SK-N-SH (cell line): ENCODE measurements at regions not wholly inside any gene's neighbourhood (a gene's known extent, or its start where the extent isn't known, plus 50 kb on each side); places are given as distances from the start of the nearest gene placed in this dataset.

ENCODE experiments used
- CTCF ChIA-PET: fragments of 300-600, 350-600 bp; formaldehyde crosslinking; extraction: SDS; loops from one replicate; lab custom pipeline; 2021; lab: Yijun Ruan, JAX
- POLR2A ChIA-PET: fragments of 350-600 bp; sonication (Branson Sonifier 250); formaldehyde crosslinking; extraction: SDS; loops from one replicate; lab custom pipeline; 2020; ENCODE audit warnings: antibody characterized with exemption, inconsistent platforms; lab: Yijun Ruan, JAX
- DNase-seq: peaks from one replicate; pipeline ENCODE4 v3.0.0; 2012
- H2AFZ ChIP-seq: fragments of 200-600 bp; sonication (generic); 2 replicates; pipeline ENCODE4 v1.8.1; 2016; ENCODE audit warnings: antibody characterized with exemption, mild to moderate bottlenecking, low read depth
- H3F3A ChIP-seq: fragments of 200-600 bp; sonication (generic); replicated peaks from 2 replicates; pipeline ENCODE3; 2016; ENCODE audit warnings: antibody characterized with exemption, mild to moderate bottlenecking; ENCODE audit not compliant: insufficient read depth
- H3K27ac ChIP-seq, 2 experiments: fragments of 200-500 bp in 1 of 2; fragments of 200-600 bp in 1 of 2; sonication (Bioruptor generic) in 1 of 2; sonication (generic), shearing (Covaris generic) in 1 of 2; 2 replicates each; pipeline versions ENCODE4 v1.5.1 to v1.6.1; 2014 to 2016; ENCODE audit warnings: low read depth in 2 of 2, inconsistent platforms in 1 of 2, low read length in 1 of 2, mild to moderate bottlenecking in 1 of 2, mixed read lengths in 1 of 2
- H3K27me3 ChIP-seq: fragments of 200-600 bp; sonication (generic), shearing (Covaris generic); 2 replicates; pipeline ENCODE4 v1.6.1; 2016; ENCODE audit warnings: mixed run types; ENCODE audit not compliant: insufficient read depth
- H3K36me3 ChIP-seq, 2 experiments: fragments of 200-500 bp in 1 of 2; fragments of 200-600 bp in 1 of 2; sonication (Bioruptor generic) in 1 of 2; sonication (generic) in 1 of 2; replicated peaks in 1 of 2; 2 replicates each; pipeline versions ENCODE3 to v1.5.1; 2014 to 2016; ENCODE audit warnings: low read length in 1 of 2, mild to moderate bottlenecking in 1 of 2; ENCODE audit not compliant: insufficient read depth in 2 of 2, control insufficient read depth in 1 of 2
- H3K4me1 ChIP-seq, 2 experiments: fragments of 200-500 bp in 1 of 2; fragments of 200-600 bp in 1 of 2; sonication (Bioruptor generic) in 1 of 2; sonication (generic), shearing (Covaris generic) in 1 of 2; 2 replicates each; pipeline versions ENCODE4 v1.5.1 to v1.6.1; 2014 to 2016; ENCODE audit warnings: low read depth in 1 of 2, low read length in 1 of 2, mixed run types in 1 of 2; ENCODE audit not compliant: insufficient read depth in 2 of 2, control insufficient read depth in 1 of 2
- H3K4me2 ChIP-seq: fragments of 200-600 bp; sonication (generic), shearing (Covaris generic); 2 replicates; pipeline ENCODE4 v1.6.1; 2017; ENCODE audit warnings: mixed run types
- H3K4me3 ChIP-seq, 2 experiments: fragments of 200-500 bp in 1 of 2; fragments of 200-600 bp in 1 of 2; sonication (Bioruptor generic) in 1 of 2; sonication (generic), shearing (Covaris generic) in 1 of 2; 2 replicates each; pipeline versions ENCODE4 v1.5.1 to v1.8.1; 2014 to 2016; ENCODE audit warnings: low read depth in 2 of 2, inconsistent platforms in 1 of 2, low read length in 1 of 2, mild to moderate bottlenecking in 1 of 2, mixed read lengths in 1 of 2, moderate library complexity in 1 of 2
- H3K79me2 ChIP-seq: fragments of 200-600 bp; sonication (generic); 2 replicates; pipeline ENCODE4 v1.8.1; 2017; ENCODE audit warnings: mild to moderate bottlenecking; ENCODE audit not compliant: insufficient read depth
- H3K9ac ChIP-seq: fragments of 200-600 bp; sonication (generic); 2 replicates; pipeline ENCODE4 v1.6.1; 2017; ENCODE audit warnings: mixed run types
- H3K9me2 ChIP-seq: fragments of 200-600 bp; sonication (generic); 2 replicates; pipeline ENCODE4 v1.6.1; 2017; ENCODE audit warnings: mixed run types
- H3K9me3 ChIP-seq: fragments of 200-600 bp; sonication (generic); 2 replicates; pipeline ENCODE4 v1.6.1; 2017; ENCODE audit warnings: mixed run types, mild to moderate bottlenecking, moderate library complexity
- H4K20me1 ChIP-seq: fragments of 200-600 bp; sonication (generic); 2 replicates; pipeline ENCODE4 v1.6.1; 2017; ENCODE audit warnings: mild to moderate bottlenecking, mixed run types; ENCODE audit not compliant: insufficient read depth
- CTCF ChIP-seq: fragments of 200-600 bp; sonication (generic); IDR thresholded peaks from 2 replicates; pipeline ENCODE4 v1.6.1; 2017; ENCODE audit warnings: antibody characterized with exemption, mild to moderate bottlenecking, moderate library complexity
- EP300 ChIP-seq, 2 experiments: IDR thresholded peaks; 2 replicates each; pipeline versions ENCODE4 v1.4.0 to v1.6.1; 2012; ENCODE audit warnings: borderline replicate concordance in 1 of 2, low read depth in 1 of 2, low read length in 1 of 2
- EZH2phosphoT487 ChIP-seq: fragments of 200-600 bp; sonication (generic); IDR thresholded peaks from 2 replicates; pipeline ENCODE4 v1.6.1; 2017; ENCODE audit warnings: low read depth, mixed run types, mild to moderate bottlenecking, antibody characterized with exemption, moderate library complexity, borderline replicate concordance
- FOXJ3 ChIP-seq: sonication (generic); formaldehyde crosslinking; IDR thresholded peaks from 2 replicates; pipeline ENCODE4 v1.5.1; 2020; ENCODE audit warnings: mild to moderate bottlenecking, missing genetic modification reagents
- GATA2 ChIP-seq: sonication (generic); formaldehyde crosslinking; IDR thresholded peaks from 2 replicates; pipeline ENCODE4 v1.5.0; 2020; ENCODE audit warnings: mild to moderate bottlenecking, missing genetic modification reagents
- IRF3 ChIP-seq: fragments of 150-350 bp; IDR thresholded peaks from 2 replicates; pipeline ENCODE4 v1.6.1; 2016; ENCODE audit warnings: mild to moderate bottlenecking, low read depth, low read length
- JUND ChIP-seq: IDR thresholded peaks from 2 replicates; pipeline ENCODE4 v1.4.0; 2012
- MAX ChIP-seq: IDR thresholded peaks from 2 replicates; pipeline ENCODE4 v1.4.0; 2012; ENCODE audit warnings: low read depth
- MEF2A ChIP-seq: IDR thresholded peaks from 2 replicates; pipeline ENCODE4 v1.4.0; 2012; ENCODE audit warnings: low read depth, borderline replicate concordance
- MXI1 ChIP-seq: IDR thresholded peaks from 2 replicates; pipeline ENCODE4 v1.6.1; 2012; ENCODE audit warnings: mild to moderate bottlenecking, low read depth, low read length, improper control_type of control experiment
- NFIC ChIP-seq: IDR thresholded peaks from 2 replicates; pipeline ENCODE4 v1.4.0; 2012; ENCODE audit warnings: borderline replicate concordance
- NRF1 ChIP-seq: IDR thresholded peaks from 2 replicates; pipeline ENCODE4 v1.6.1; 2012; ENCODE audit warnings: low read depth, mild to moderate bottlenecking, low read length
- RCOR1 ChIP-seq: fragments of 150-350 bp; IDR thresholded peaks from 2 replicates; pipeline ENCODE4 v1.6.1; 2017; ENCODE audit warnings: antibody characterized with exemption, low read length
- REST ChIP-seq: IDR thresholded peaks from 2 replicates; pipeline ENCODE4 v1.6.1; 2012; ENCODE audit warnings: mild to moderate bottlenecking, low read depth, low read length, moderate library complexity
- RFX5 ChIP-seq: IDR thresholded peaks from 2 replicates; pipeline ENCODE4 v1.6.1; 2012; ENCODE audit warnings: mild to moderate bottlenecking, improper control_type of control experiment, low read length
- RXRA ChIP-seq: IDR thresholded peaks from 2 replicates; pipeline ENCODE4 v1.4.0; 2012; ENCODE audit warnings: low read depth, mild to moderate bottlenecking, borderline replicate concordance
- SIN3A ChIP-seq: IDR thresholded peaks from 2 replicates; pipeline ENCODE4 v1.6.1; 2012; ENCODE audit warnings: low read depth, mild to moderate bottlenecking, low read length, moderate library complexity, borderline replicate concordance
- TEAD4 ChIP-seq: IDR thresholded peaks from 2 replicates; pipeline ENCODE4 v1.4.0; 2012; ENCODE audit warnings: mild to moderate bottlenecking, borderline replicate concordance; ENCODE audit not compliant: insufficient read depth
- USF2 ChIP-seq: fragments of 150-350 bp; IDR thresholded peaks from 2 replicates; pipeline ENCODE4 v1.6.1; 2017; ENCODE audit warnings: antibody characterized with exemption, low read length, low read depth, borderline replicate concordance
- WGBS: methylation state at CpG from one replicate; pipeline ENCODE4 v1.1.6; 2017; ENCODE audit warnings: low lambda C conversion rate; 5-methylcytosine and 5-hydroxymethylcytosine counted together

GRCh38 chr10:47118326-47118725 lies 181.7 kb upstream of the GDF10 start:
- 22% methylated on average over 6 of the region's 6 CpGs for WGBS
- POLR2A ChIA-PET: no interaction called here

More at GRCh38 chr10:47118326-47118725, 181.7 kb upstream of the GDF10 start:
- Histone ChIP-seq H3K9me2 (no peaks in the 10 kb centered on the region), H3K27me3 (no peaks in the 10 kb centered on the region; the same call in 1 of the 2 replicates), H3K36me3 (no peaks in the 10 kb centered on the region), H3K4me2 (no peak overlapping the region), H4K20me1 (no peaks in the 10 kb centered on the region), H3K79me2 (no peaks in the 10 kb centered on the region), H3K4me3 (no peak overlapping the region), H3K9ac (no peak overlapping the region), H3K27ac (no peak overlapping the region), H3K4me1 (peaks cover 0 to 3% of the 10 kb centered on the region in 2 experiments; a peak in 1 of 4 replicates), H3F3A (no peaks in the 10 kb centered on the region), H3K9me3 (no peaks in the 10 kb centered on the region), H2AFZ (no peak overlapping the region)
- TF ChIP-seq SIN3A: no peak
- no peak for TF ChIP-seq JUND
- no peak for TF ChIP-seq USF2
- no peak for TF ChIP-seq MXI1
- TF ChIP-seq RFX5: no peak
- no peak for TF ChIP-seq NRF1
- no peak for TF ChIP-seq TEAD4
- no peak for TF ChIP-seq MEF2A
- no peak for TF ChIP-seq EP300 (IDR thresholded peaks at IDR 0.05; ENCODE audit: borderline replicate concordance in 1 of 2, low read depth in 1 of 2, low read length in 1 of 2)
- no peak for TF ChIP-seq GATA2
- TF ChIP-seq CTCF: no peak
- no peak for TF ChIP-seq EZH2phosphoT487
- TF ChIP-seq REST: no peak
- TF ChIP-seq FOXJ3: no peak
- no peak for TF ChIP-seq RXRA
- TF ChIP-seq MAX: no peak
- no peak for TF ChIP-seq IRF3
- no peak for TF ChIP-seq RCOR1
- TF ChIP-seq NFIC: no peak
- CTCF ChIA-PET: no interaction called here
- DNase-seq: no peak
